ENCODE measurements at regions not wholly inside any gene's neighbourhood (a gene's known extent, or its start where the extent isn't known, plus 50 kb on each side); places are given as distances from the start of the nearest gene placed in this dataset.

GRCh38 chrX:145533534-145533933, 284.1 kb upstream of the SLITRK2 start:
- TF ChIP-seq CTCF (IDR thresholded peaks at IDR 0.05; ENCODE audit: unreplicated experiment) = no peak
- H3K9me3 Mint-ChIP-seq (ENCODE audit: low read depth, unreplicated experiment) = peaks cover 15% of the 10 kb centered on the region
- H3K4me1 Mint-ChIP-seq (ENCODE audit: low read depth, unreplicated experiment) = no peaks in the 10 kb centered on the region
- no TSS peak for BruUV-seq (replicated peaks)
- no peak overlapping the region for H3K27ac Mint-ChIP-seq (ENCODE audit: unreplicated experiment)
- intact Hi-C loops (cut with micrococcal nuclease; ENCODE audit: unreplicated experiment) = no loop called here
- CTCF ChIA-PET = no interaction called here
- H3K27me3 Mint-ChIP-seq (ENCODE audit: unreplicated experiment) = no peaks in the 10 kb centered on the region
- H3K4me3 Mint-ChIP-seq (ENCODE audit: low read depth, unreplicated experiment) = no peak overlapping the region
- no peaks in the 10 kb centered on the region for H3K36me3 Mint-ChIP-seq (ENCODE audit: insufficient read depth, unreplicated experiment)
- no peak for DNase-seq

GRCh38 chrX:145549496-145549895, 268.1 kb upstream of the SLITRK2 start:
- H3K27ac Mint-ChIP-seq (ENCODE audit: unreplicated experiment) = no peak overlapping the region
- CTCF ChIA-PET = no interaction called here
- H3K27me3 Mint-ChIP-seq (ENCODE audit: unreplicated experiment) = no peaks in the 10 kb centered on the region
- intact Hi-C loops (cut with micrococcal nuclease; ENCODE audit: unreplicated experiment) = no loop called here
- H3K4me3 Mint-ChIP-seq (ENCODE audit: low read depth, unreplicated experiment) = no peak overlapping the region
- peaks cover 4% of the 10 kb centered on the region for H3K9me3 Mint-ChIP-seq (ENCODE audit: low read depth, unreplicated experiment)
- H3K4me1 Mint-ChIP-seq (ENCODE audit: low read depth, unreplicated experiment) = no peaks in the 10 kb centered on the region
- H3K36me3 Mint-ChIP-seq (ENCODE audit: insufficient read depth, unreplicated experiment) = no peaks in the 10 kb centered on the region
- no peak for TF ChIP-seq CTCF (IDR thresholded peaks at IDR 0.05; ENCODE audit: unreplicated experiment)
- BruUV-seq (replicated peaks) = no TSS peak
- no peak for DNase-seq

- H3K9me3 Mint-ChIP-seq (ENCODE audit: low read depth, unreplicated experiment) = peaks cover 8% of the 10 kb centered on the region
- DNase-seq = no peak
- H3K27ac Mint-ChIP-seq (ENCODE audit: unreplicated experiment) = no peak overlapping the region
- intact Hi-C loops (cut with micrococcal nuclease; ENCODE audit: unreplicated experiment) = no loop called here
- no peak overlapping the region for H3K4me3 Mint-ChIP-seq (ENCODE audit: low read depth, unreplicated experiment)
- no TSS peak for BruUV-seq (replicated peaks)
- H3K27me3 Mint-ChIP-seq (ENCODE audit: unreplicated experiment) = no peaks in the 10 kb centered on the region
- H3K36me3 Mint-ChIP-seq (ENCODE audit: insufficient read depth, unreplicated experiment) = no peaks in the 10 kb centered on the region
- TF ChIP-seq CTCF (IDR thresholded peaks at IDR 0.05; ENCODE audit: unreplicated experiment) = no peak
- H3K4me1 Mint-ChIP-seq (ENCODE audit: low read depth, unreplicated experiment) = no peaks in the 10 kb centered on the region
- CTCF ChIA-PET = no interaction called here
These were observed 265.0 kb upstream of the SLITRK2 start for GRCh38 chrX:145552643-145553042.

- Mint-ChIP-seq H3K4me1 (ENCODE audit: low read depth, unreplicated experiment) (no peaks in the 10 kb centered on the region), H3K36me3 (ENCODE audit: insufficient read depth, unreplicated experiment) (no peaks in the 10 kb centered on the region), H3K27ac (ENCODE audit: unreplicated experiment) (no peak overlapping the region), H3K9me3 (ENCODE audit: low read depth, unreplicated experiment) (peaks cover 14% of the 10 kb centered on the region), H3K27me3 (ENCODE audit: unreplicated experiment) (no peaks in the 10 kb centered on the region), H3K4me3 (ENCODE audit: low read depth, unreplicated experiment) (no peak overlapping the region)
- intact Hi-C loops (cut with micrococcal nuclease; ENCODE audit: unreplicated experiment) = no loop called here
- CTCF ChIA-PET = no interaction called here
- no TSS peak for BruUV-seq (replicated peaks)
- DNase-seq = no peak
- no peak for TF ChIP-seq CTCF (IDR thresholded peaks at IDR 0.05; ENCODE audit: unreplicated experiment)
These were observed 263.9 kb upstream of the SLITRK2 start for GRCh38 chrX:145553702-145554101.

- Mint-ChIP-seq H3K36me3 (ENCODE audit: insufficient read depth, unreplicated experiment) (no peaks in the 10 kb centered on the region), H3K4me1 (ENCODE audit: low read depth, unreplicated experiment) (no peaks in the 10 kb centered on the region), H3K9me3 (ENCODE audit: low read depth, unreplicated experiment) (peaks cover 16% of the 10 kb centered on the region), H3K27ac (ENCODE audit: unreplicated experiment) (no peak overlapping the region), H3K27me3 (ENCODE audit: unreplicated experiment) (no peaks in the 10 kb centered on the region), H3K4me3 (ENCODE audit: low read depth, unreplicated experiment) (no peak overlapping the region)
- no TSS peak for BruUV-seq (replicated peaks)
- CTCF ChIA-PET = no interaction called here
- intact Hi-C loops (cut with micrococcal nuclease; ENCODE audit: unreplicated experiment) = no loop called here
- no peak for TF ChIP-seq CTCF (IDR thresholded peaks at IDR 0.05; ENCODE audit: unreplicated experiment)
- no peak for DNase-seq
These were observed 254.5 kb upstream of the SLITRK2 start for GRCh38 chrX:145563159-145563558.
